HEK293T (cell line): ENCODE measurements at regions not wholly inside any gene's neighbourhood (a gene's known extent, or its start where the extent isn't known, plus 50 kb on each side); places are given as distances from the start of the nearest gene placed in this dataset.

Experiments used
- ARNT ChIP-seq: fragments of 450-650 bp; IDR thresholded peaks from 2 replicates; pipeline ENCODE4 v1.6.1; 2017; ENCODE audit warnings: mild to moderate bottlenecking
- BHLHE40 ChIP-seq: fragments of 450-650 bp; IDR thresholded peaks from 2 replicates; pipeline ENCODE4 v1.6.1; 2016; ENCODE audit warnings: mild to moderate bottlenecking, moderate library complexity, borderline replicate concordance
- CTBP1 ChIP-seq: fragments of 450-650 bp; IDR thresholded peaks from 2 replicates; pipeline ENCODE4 v1.6.1; 2016; ENCODE audit warnings: borderline replicate concordance
- ELF4 ChIP-seq: fragments of 450-650 bp; IDR thresholded peaks from 2 replicates; pipeline ENCODE4 v1.6.1; 2017; ENCODE audit warnings: antibody characterized with exemption
- FOXA1 ChIP-seq: fragments of 450-650 bp; IDR thresholded peaks from 2 replicates; pipeline ENCODE4 v1.6.1; 2016; ENCODE audit warnings: mild to moderate bottlenecking
- FOXK2 ChIP-seq: fragments of 450-650 bp; IDR thresholded peaks from 2 replicates; pipeline ENCODE4 v1.6.1; 2016; ENCODE audit warnings: mild to moderate bottlenecking
- FOXM1 ChIP-seq: fragments of 450-650 bp; IDR thresholded peaks from 2 replicates; pipeline ENCODE4 v1.6.1; 2017; ENCODE audit warnings: mild to moderate bottlenecking, borderline replicate concordance
- HDGF ChIP-seq: fragments of 450-650 bp; IDR thresholded peaks from 2 replicates; pipeline ENCODE4 v1.6.1; 2017; ENCODE audit warnings: antibody characterized with exemption, borderline replicate concordance
- NFRKB ChIP-seq: fragments of 450-650 bp; IDR thresholded peaks from 2 replicates; pipeline ENCODE4 v1.6.1; 2016; ENCODE audit warnings: mild to moderate bottlenecking, moderate library complexity
- PKNOX1 ChIP-seq: fragments of 450-650 bp; IDR thresholded peaks from 2 replicates; pipeline ENCODE4 v1.6.1; 2016
- SP1 ChIP-seq: fragments of 450-650 bp; IDR thresholded peaks from 2 replicates; pipeline ENCODE4 v1.6.1; 2017
- SUZ12 ChIP-seq: fragments of 450-650 bp; IDR thresholded peaks from 2 replicates; pipeline ENCODE4 v1.6.1; 2016; ENCODE audit warnings: mild to moderate bottlenecking
- TARDBP ChIP-seq: fragments of 450-650 bp; IDR thresholded peaks from 2 replicates; pipeline ENCODE4 v1.6.1; 2016

GRCh38 chr4:184921456-184921855, 95.7 kb upstream of the ACSL1 start:
- TF ChIP-seq ELF4 (no peak), NFRKB (no peak), SUZ12 (no peak), HDGF (no peak), BHLHE40 (no peak), TARDBP (no peak), ARNT (no peak), SP1 (no peak), PKNOX1 (no peak), FOXM1 (no peak), FOXA1 (no peak), FOXK2 (no peak), CTBP1 (no peak)
